Upper lobe of left lung (tissue), 6 donors: ENCODE measurements at regions not wholly inside any gene's neighbourhood (a gene's known extent, or its start where the extent isn't known, plus 50 kb on each side); places are given as distances from the start of the nearest gene placed in this dataset.

Experiments used
- ATAC-seq, 2 donors: fragments of 200-7000 bp; cut with Tn5 transposase; one replicate each; pipeline ENCODE4 v1.9.1; 2022; ENCODE audit warnings: mild to moderate bottlenecking in 2 of 2, moderate library complexity in 2 of 2; ENCODE audit not compliant: low FRiP score in 2 of 2
- DNase-seq, 2 donors: peaks; one replicate each; pipeline ENCODE4 v3.0.0-alpha.2; 2019 to 2020
- H3K27ac ChIP-seq, 4 donors: fragments of 200-600 bp; sonication (generic); one replicate each; pipeline ENCODE4 v1.5.1; 2016 to 2019
- H3K27me3 ChIP-seq, 4 donors: fragments of 200-600 bp; sonication (generic); one replicate each; pipeline ENCODE4 v1.5.1; 2017 to 2019
- H3K36me3 ChIP-seq, 4 donors: fragments of 200-600 bp; sonication (generic); one replicate each; pipeline ENCODE4 v1.5.1; 2016 to 2019
- H3K4me1 ChIP-seq, 4 donors: fragments of 200-600 bp; sonication (generic); one replicate each; pipeline ENCODE4 v1.5.1; 2018 to 2019
- H3K4me3 ChIP-seq, 4 donors: fragments of 200-600 bp; sonication (generic); one replicate each; pipeline ENCODE4 v1.5.1; 2017 to 2019; ENCODE audit warnings: mild to moderate bottlenecking in 2 of 4, moderate library complexity in 1 of 4
- H3K9me3 ChIP-seq, 4 donors: fragments of 200-600 bp; sonication (generic); one replicate each; pipeline ENCODE4 v1.5.1; 2018 to 2019
- CTCF ChIP-seq, 6 experiments: fragments of 450-650 bp in 4 of 6; fragments of 200-600 bp in 2 of 6; sonication (generic) in 2 of 6; IDR thresholded peaks; one replicate each; pipeline ENCODE4 v1.5.1; 2016 to 2019; ENCODE audit warnings: antibody characterized with exemption in 6 of 6
- EP300 ChIP-seq, 4 donors: sonication (generic); formaldehyde crosslinking; IDR thresholded peaks; one replicate each; pipeline ENCODE4 v1.5.1; 2017; ENCODE audit warnings: antibody characterized with exemption in 4 of 4, control low read depth in 2 of 4
- POLR2A ChIP-seq, 4 donors: fragments of 450-650 bp; IDR thresholded peaks; one replicate each; pipeline ENCODE4 v1.5.1; 2016 to 2017; ENCODE audit warnings: antibody characterized with exemption in 4 of 4, mild to moderate bottlenecking in 2 of 4
- POLR2AphosphoS5 ChIP-seq, 2 donors: sonication (generic); formaldehyde crosslinking; IDR thresholded peaks; one replicate each; pipeline ENCODE4 v1.5.1; 2017; ENCODE audit warnings: antibody characterized with exemption in 2 of 2
- WGBS, 2 donors: methylation state at CpG; one replicate each; pipeline ENCODE4 v1.1.5; 2017 to 2018; 5-methylcytosine and 5-hydroxymethylcytosine counted together
- donor health status: DM: no; HTN: no; CAD: no; lungs with moderate emphysema.
- donor health status: DM: no; HTN: yes; CAD: no; lungs with severe emphysema.

GRCh38 chr14:28515571-28515970 lies 251.0 kb upstream of the FOXG1 start:
- Histone ChIP-seq H3K27ac (no peak overlapping the region), H3K36me3 (no peaks in the 10 kb centered on the region), H3K9me3 (peaks cover 0 to 4% (median 0%) of the 10 kb centered on the region in 4 donors), H3K4me1 (no peaks in the 10 kb centered on the region), H3K4me3 (no peak overlapping the region), H3K27me3 (no peaks in the 10 kb centered on the region)
- 66 to 67% methylated on average over 3 of the region's 3 CpGs for WGBS, 2 donors
- DNase-seq, result no peak
- no peak for ATAC-seq
- TF ChIP-seq CTCF (IDR thresholded peaks at IDR 0.05) (no peak), POLR2AphosphoS5 (IDR thresholded peaks at IDR 0.05) (no peak), POLR2A (IDR thresholded peaks at IDR 0.05) (no peak), EP300 (IDR thresholded peaks at IDR 0.05) (no peak)

GRCh38 chr14:28536889-28537288 lies 229.7 kb upstream of the FOXG1 start:
- Histone ChIP-seq H3K27me3 (no peaks in the 10 kb centered on the region), H3K36me3 (no peaks in the 10 kb centered on the region), H3K4me1 (no peaks in the 10 kb centered on the region), H3K27ac (no peak overlapping the region), H3K4me3 (no peak overlapping the region), H3K9me3 (peaks cover 0 to 7% (median 0%) of the 10 kb centered on the region in 4 donors)
- ATAC-seq (no peak), DNase-seq (peak in 1 of 2 donors; percentile 0)
- WGBS, 2 donors, result 92% methylated on average over 5 of the region's 5 CpGs; no CpG with 5 or more reads in 1 of the 2 donors
- TF ChIP-seq CTCF (IDR thresholded peaks at IDR 0.05) (no peak), POLR2AphosphoS5 (IDR thresholded peaks at IDR 0.05) (no peak), EP300 (IDR thresholded peaks at IDR 0.05) (no peak), POLR2A (IDR thresholded peaks at IDR 0.05) (no peak)

- H3K9me3 ChIP-seq, result peaks cover 0 to 7% (median 0%) of the 10 kb centered on the region in 4 donors
- no peaks in the 10 kb centered on the region for H3K4me1 ChIP-seq
- no peak overlapping the region for H3K4me3 ChIP-seq
- no peaks in the 10 kb centered on the region for H3K27me3 ChIP-seq
- 58 to 73% methylated on average over 2 of the region's 2 CpGs for WGBS, 2 donors
- no peaks in the 10 kb centered on the region for H3K36me3 ChIP-seq
- DNase-seq (no peak), ATAC-seq (no peak)
- H3K27ac ChIP-seq, result no peak overlapping the region
- no peak for TF ChIP-seq CTCF (IDR thresholded peaks at IDR 0.05)
- no peak for TF ChIP-seq POLR2A (IDR thresholded peaks at IDR 0.05)
- TF ChIP-seq POLR2AphosphoS5 (IDR thresholded peaks at IDR 0.05), result no peak
- no peak for TF ChIP-seq EP300 (IDR thresholded peaks at IDR 0.05)
These were observed 224.5 kb upstream of the FOXG1 start for GRCh38 chr14:28542040-28542439.

- Histone ChIP-seq H3K9me3 (peaks cover 0 to 3% (median 0%) of the 10 kb centered on the region in 4 donors), H3K4me1 (no peaks in the 10 kb centered on the region), H3K4me3 (no peak overlapping the region), H3K36me3 (no peaks in the 10 kb centered on the region), H3K27me3 (no peaks in the 10 kb centered on the region), H3K27ac (no peak overlapping the region)
- DNase-seq, result no peak
- TF ChIP-seq POLR2A (IDR thresholded peaks at IDR 0.05) (no peak), POLR2AphosphoS5 (IDR thresholded peaks at IDR 0.05) (no peak), CTCF (IDR thresholded peaks at IDR 0.05) (no peak), EP300 (IDR thresholded peaks at IDR 0.05) (no peak)
- no peak for ATAC-seq
These were observed 201.2 kb upstream of the FOXG1 start for GRCh38 chr14:28565345-28565744.

DNA sequence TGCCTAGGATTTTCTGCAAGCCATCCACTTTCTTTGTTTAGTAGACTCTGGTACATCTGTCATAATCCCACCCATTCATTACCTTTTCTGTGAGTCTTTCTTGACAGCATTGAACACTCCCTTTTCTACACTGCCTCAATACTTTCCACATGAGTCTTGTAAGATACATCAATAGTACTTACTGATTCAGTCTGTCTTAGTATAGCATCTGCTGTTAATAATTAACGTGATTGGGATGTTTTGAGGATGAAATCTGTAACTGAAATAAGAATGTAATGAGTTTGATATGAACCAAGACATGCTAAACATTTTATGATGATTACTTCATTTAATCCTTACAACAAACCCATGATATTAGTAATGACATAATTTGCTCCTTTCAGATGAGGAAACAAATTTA lies 196.2 kb upstream of the FOXG1 start:
- no peak overlapping the region for H3K4me3 ChIP-seq
- TF ChIP-seq POLR2A (IDR thresholded peaks at IDR 0.05), result no peak
- TF ChIP-seq POLR2AphosphoS5 (IDR thresholded peaks at IDR 0.05), result no peak
- no peak for TF ChIP-seq EP300 (IDR thresholded peaks at IDR 0.05)
- no peak for TF ChIP-seq CTCF (IDR thresholded peaks at IDR 0.05)
- no peaks in the 10 kb centered on the region for H3K4me1 ChIP-seq
- 22 to 31% methylated on average over 1 of the region's 1 CpG for WGBS, 2 donors
- H3K27me3 ChIP-seq, result no peaks in the 10 kb centered on the region
- peaks cover 0 to 7% (median 0%) of the 10 kb centered on the region in 4 donors for H3K9me3 ChIP-seq
- DNase-seq (no peak), ATAC-seq (no peak)
- no peaks in the 10 kb centered on the region for H3K36me3 ChIP-seq
- no peak overlapping the region for H3K27ac ChIP-seq
